ENCODE measurements at regions not wholly inside any gene's neighbourhood (a gene's known extent, or its start where the extent isn't known, plus 50 kb on each side); places are given as distances from the start of the nearest gene placed in this dataset.

DNA sequence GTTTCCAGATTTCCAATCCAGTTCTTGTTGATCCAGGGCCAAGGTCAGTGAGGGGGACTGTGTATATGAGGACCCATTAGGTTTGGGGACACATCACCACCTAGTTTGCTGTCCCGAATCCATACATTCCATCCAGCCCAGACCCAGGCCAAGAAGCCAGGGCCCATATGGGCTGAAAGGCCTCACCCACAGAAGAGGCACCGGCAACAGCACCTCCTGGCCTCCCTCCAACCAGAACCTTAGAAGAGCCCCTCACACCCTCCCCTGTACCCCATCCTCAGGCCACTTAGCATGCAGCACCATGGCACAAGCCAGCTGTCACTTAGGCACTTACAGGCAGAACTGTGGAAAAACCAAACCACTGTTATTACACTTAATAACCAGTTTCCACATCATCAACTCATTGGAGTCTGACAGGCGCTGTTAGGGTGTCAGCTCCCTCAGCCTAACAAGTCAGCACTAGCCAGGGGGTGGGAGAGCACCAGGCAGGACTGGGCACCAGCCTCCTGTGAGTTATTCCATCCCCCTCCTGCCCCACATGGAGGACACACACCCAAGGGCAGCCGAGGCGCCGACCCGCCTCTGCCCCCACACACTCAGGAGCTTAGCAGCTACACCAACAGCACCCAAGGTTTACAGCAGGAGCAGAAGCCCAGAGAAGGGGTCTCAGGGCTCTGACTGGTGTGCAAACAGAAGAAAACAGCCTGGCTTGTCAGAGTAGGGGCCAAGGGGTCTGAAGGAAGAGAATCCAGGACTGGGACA is 132.0 kb downstream of the BUD13 start:
- TF ChIP-seq, protein P1, sequence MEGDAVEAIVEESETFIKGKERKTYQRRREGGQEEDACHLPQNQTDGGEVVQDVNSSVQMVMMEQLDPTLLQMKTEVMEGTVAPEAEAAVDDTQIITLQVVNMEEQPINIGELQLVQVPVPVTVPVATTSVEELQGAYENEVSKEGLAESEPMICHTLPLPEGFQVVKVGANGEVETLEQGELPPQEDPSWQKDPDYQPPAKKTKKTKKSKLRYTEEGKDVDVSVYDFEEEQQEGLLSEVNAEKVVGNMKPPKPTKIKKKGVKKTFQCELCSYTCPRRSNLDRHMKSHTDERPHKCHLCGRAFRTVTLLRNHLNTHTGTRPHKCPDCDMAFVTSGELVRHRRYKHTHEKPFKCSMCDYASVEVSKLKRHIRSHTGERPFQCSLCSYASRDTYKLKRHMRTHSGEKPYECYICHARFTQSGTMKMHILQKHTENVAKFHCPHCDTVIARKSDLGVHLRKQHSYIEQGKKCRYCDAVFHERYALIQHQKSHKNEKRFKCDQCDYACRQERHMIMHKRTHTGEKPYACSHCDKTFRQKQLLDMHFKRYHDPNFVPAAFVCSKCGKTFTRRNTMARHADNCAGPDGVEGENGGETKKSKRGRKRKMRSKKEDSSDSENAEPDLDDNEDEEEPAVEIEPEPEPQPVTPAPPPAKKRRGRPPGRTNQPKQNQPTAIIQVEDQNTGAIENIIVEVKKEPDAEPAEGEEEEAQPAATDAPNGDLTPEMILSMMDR (IDR thresholded peaks at IDR 0.05): no peak
- no peak for TF ChIP-seq POLR2A (IDR thresholded peaks at IDR 0.05)
- TF ChIP-seq POLR2AphosphoS5 (IDR thresholded peaks at IDR 0.05): no peak
- WGBS: 85% methylated on average over 7 of the region's 7 CpGs
- DNase-seq (ENCODE audit: low spot score): no peak
- intact Hi-C loops (cut with DNase I): no loop called here
- Histone ChIP-seq H3K9me3 (no peaks in the 10 kb centered on the region), H3K4me1 (replicated peaks) (no peaks in the 10 kb centered on the region), H3K27ac (no peak overlapping the region), H3K27me3 (replicated peaks; ENCODE audit: insufficient read depth) (no peaks in the 10 kb centered on the region), H3K36me3 (no peaks in the 10 kb centered on the region), H3K4me3 (no peak overlapping the region)

DNA sequence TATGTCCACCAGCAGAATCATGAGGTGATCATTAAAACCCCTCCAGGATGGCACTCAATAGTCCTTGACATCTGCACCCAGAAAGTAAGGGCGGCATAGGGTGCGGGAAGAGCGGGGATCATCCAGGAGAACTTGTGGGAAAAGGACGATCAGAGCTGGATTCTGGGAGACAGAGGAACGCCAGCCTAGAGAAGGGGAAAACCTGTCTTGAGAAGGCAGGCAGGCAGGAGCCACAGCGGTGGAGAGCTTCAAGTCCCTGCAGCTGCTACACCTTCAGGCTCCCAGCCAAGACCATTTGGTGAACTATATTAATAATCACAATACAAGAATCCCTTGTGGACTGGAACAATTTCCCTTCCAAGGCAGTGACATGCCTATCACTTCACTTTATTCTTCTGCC is 134.3 kb downstream of the BUD13 start:
- no peaks in the 10 kb centered on the region for H3K36me3 ChIP-seq
- DNase-seq (ENCODE audit: low spot score): no peak
- no peaks in the 10 kb centered on the region for H3K9me3 ChIP-seq
- no peaks in the 10 kb centered on the region for H3K4me1 ChIP-seq (replicated peaks)
- 81% methylated on average over 6 of the region's 6 CpGs for WGBS
- no peak overlapping the region for H3K27ac ChIP-seq
- intact Hi-C loops (cut with DNase I): no loop called here
- no peaks in the 10 kb centered on the region for H3K27me3 ChIP-seq (replicated peaks; ENCODE audit: insufficient read depth)
- TF ChIP-seq, protein P1 (IDR thresholded peaks at IDR 0.05): no peak
- TF ChIP-seq POLR2AphosphoS5 (IDR thresholded peaks at IDR 0.05) (no peak), POLR2A (IDR thresholded peaks at IDR 0.05) (no peak)
- H3K4me3 ChIP-seq: no peak overlapping the region

DNA sequence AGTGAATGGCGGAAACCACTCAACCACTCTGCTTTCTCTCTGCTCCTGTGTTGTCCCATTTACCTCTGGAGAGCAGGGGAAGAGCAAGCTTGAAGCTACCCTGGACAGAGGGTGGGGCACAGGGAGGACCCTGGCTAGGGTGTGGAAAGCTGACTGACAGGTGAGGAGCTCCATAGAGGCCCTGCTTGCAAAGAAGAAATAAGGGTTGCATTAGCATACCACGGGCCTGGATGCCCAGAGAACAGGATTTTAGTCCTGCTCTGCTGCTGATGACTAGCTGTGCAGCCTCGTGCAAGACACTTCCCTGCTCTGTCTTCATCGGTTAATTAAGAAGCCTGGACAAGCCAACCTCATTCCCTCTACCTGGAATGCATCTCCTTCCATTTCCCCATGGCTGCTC is 135.0 kb downstream of the BUD13 start:
- H3K4me3 ChIP-seq: no peak overlapping the region
- TF ChIP-seq, protein P1 (IDR thresholded peaks at IDR 0.05): no peak
- TF ChIP-seq POLR2AphosphoS5 (IDR thresholded peaks at IDR 0.05): no peak
- no peak for TF ChIP-seq POLR2A (IDR thresholded peaks at IDR 0.05)
- H3K27ac ChIP-seq: no peak overlapping the region
- H3K9me3 ChIP-seq: no peaks in the 10 kb centered on the region
- 73% methylated on average over 4 of the region's 4 CpGs for WGBS
- no peaks in the 10 kb centered on the region for H3K27me3 ChIP-seq (replicated peaks; ENCODE audit: insufficient read depth)
- DNase-seq (ENCODE audit: low spot score): no peak
- H3K4me1 ChIP-seq (replicated peaks): no peaks in the 10 kb centered on the region
- intact Hi-C loops (cut with DNase I): no loop called here
- no peaks in the 10 kb centered on the region for H3K36me3 ChIP-seq

DNA sequence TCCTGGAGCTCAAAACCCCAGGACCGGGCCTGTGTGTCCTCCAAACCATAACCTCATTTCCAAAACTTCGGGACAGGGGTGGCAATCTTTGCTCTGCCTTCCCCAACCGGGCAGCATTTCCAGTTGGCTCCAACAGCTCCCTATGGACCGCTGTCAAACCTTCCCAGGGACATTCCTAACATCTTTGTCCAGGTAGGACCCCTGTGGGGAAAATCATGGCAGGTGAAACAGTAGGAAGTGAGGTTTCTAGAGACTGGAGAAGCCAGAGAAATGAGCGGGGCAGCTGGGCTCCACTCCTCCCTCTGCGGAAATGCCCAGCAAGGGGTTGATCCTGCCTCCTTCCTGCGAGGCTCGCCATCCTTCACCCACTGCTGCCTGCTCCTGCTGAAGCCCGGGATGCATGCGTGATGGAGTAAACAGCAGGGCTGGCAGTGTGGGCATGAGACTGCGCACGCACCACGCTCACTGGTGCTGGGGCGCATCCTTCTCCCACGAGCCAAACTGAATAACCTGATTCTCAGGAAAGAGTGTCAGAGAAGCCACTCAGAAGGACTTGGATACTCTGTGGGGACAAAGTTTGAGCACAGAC is 136.4 kb downstream of the BUD13 start:
- H3K4me1 ChIP-seq (replicated peaks): no peaks in the 10 kb centered on the region
- no peaks in the 10 kb centered on the region for H3K27me3 ChIP-seq (replicated peaks; ENCODE audit: insufficient read depth)
- no peaks in the 10 kb centered on the region for H3K36me3 ChIP-seq
- 79% methylated on average over 15 of the region's 15 CpGs for WGBS
- H3K9me3 ChIP-seq: no peaks in the 10 kb centered on the region
- H3K27ac ChIP-seq: no peak overlapping the region
- H3K4me3 ChIP-seq: no peak overlapping the region
- intact Hi-C loops (cut with DNase I): no loop called here
- TF ChIP-seq, protein P1 (IDR thresholded peaks at IDR 0.05): no peak
- TF ChIP-seq POLR2AphosphoS5 (IDR thresholded peaks at IDR 0.05): no peak
- no peak for DNase-seq (ENCODE audit: low spot score)

DNA sequence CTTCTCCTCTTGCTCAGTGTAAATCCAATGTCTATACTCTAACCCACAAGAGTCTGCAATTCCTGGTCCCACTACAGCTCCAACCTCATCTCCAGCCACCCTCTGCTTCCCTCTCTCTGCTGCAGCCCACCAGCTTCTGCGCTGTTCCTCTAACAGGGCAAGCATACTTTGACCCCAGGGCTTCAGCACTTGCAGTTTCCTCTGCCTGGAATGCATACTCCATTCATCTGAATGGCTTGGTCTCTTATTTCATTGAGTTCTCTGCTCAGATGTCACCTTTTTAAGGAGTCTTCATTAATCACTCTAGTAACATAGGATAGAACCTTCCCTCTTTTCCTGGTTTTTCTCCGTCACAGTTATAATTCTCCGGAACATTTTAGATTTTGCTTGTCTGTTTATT is 141.6 kb downstream of the BUD13 start:
- TF ChIP-seq POLR2A (IDR thresholded peaks at IDR 0.05): no peak
- H3K27me3 ChIP-seq (replicated peaks; ENCODE audit: insufficient read depth): no peaks in the 10 kb centered on the region
- DNase-seq (ENCODE audit: low spot score): no peak
- WGBS: 68% methylated on average over 3 of the region's 3 CpGs
- H3K4me3 ChIP-seq: no peak overlapping the region
- H3K27ac ChIP-seq: no peak overlapping the region
- H3K36me3 ChIP-seq: no peaks in the 10 kb centered on the region
- H3K9me3 ChIP-seq: no peaks in the 10 kb centered on the region
- intact Hi-C loops (cut with DNase I): no loop called here
- H3K4me1 ChIP-seq (replicated peaks): no peaks in the 10 kb centered on the region

Measured in prostate gland (tissue), 2 donors.